ACC112 (cell line): ENCODE measurements at regions not wholly inside any gene's neighbourhood (a gene's known extent, or its start where the extent isn't known, plus 50 kb on each side); places are given as distances from the start of the nearest gene placed in this dataset.

Experiments used
- H2AFZ ChIP-seq: fragments of 200-600 bp; sonication (generic); one replicate; pipeline ENCODE4 v1.6.0; 2017; ENCODE audit warnings: antibody characterized with exemption, low read length; ENCODE audit not compliant: unreplicated experiment
- H3K27ac ChIP-seq: fragments of 200-600 bp; sonication (generic); 2 replicates; pipeline ENCODE4 v1.5.1; 2014; ENCODE audit warnings: low read depth, mild to moderate bottlenecking, antibody characterized with exemption, low read length, moderate library complexity
- H3K27me3 ChIP-seq: fragments of 200-600 bp; sonication (generic); 2 replicates; pipeline ENCODE4 v1.6.1; 2014; ENCODE audit warnings: mild to moderate bottlenecking, antibody characterized with exemption, low read length, moderate library complexity, mixed read lengths; ENCODE audit not compliant: insufficient read depth
- H3K36me3 ChIP-seq: fragments of 200-600 bp; sonication (generic); 2 replicates; pipeline ENCODE4 v1.6.1; 2016; ENCODE audit warnings: mild to moderate bottlenecking, antibody characterized with exemption, low read length, moderate library complexity, mixed read lengths; ENCODE audit not compliant: insufficient read depth
- H3K4me1 ChIP-seq: fragments of 200-600 bp; sonication (generic); one replicate; pipeline ENCODE4 v1.6.1; 2016; ENCODE audit warnings: low read length, mixed read lengths; ENCODE audit not compliant: insufficient read depth, unreplicated experiment, control insufficient read depth
- H3K4me3 ChIP-seq: fragments of 200-600 bp; sonication (generic); 2 replicates; pipeline ENCODE4 v1.5.1; 2014; ENCODE audit warnings: mild to moderate bottlenecking, low read depth, low read length
- H3K79me2 ChIP-seq: fragments of 200-600 bp; sonication (generic); one replicate; pipeline ENCODE4 v1.6.0; 2016; ENCODE audit warnings: low read length; ENCODE audit not compliant: control insufficient read depth, unreplicated experiment, insufficient read depth

GRCh38 chr4:66921433-66921832 is 623.9 kb downstream of the CENPC start:
- H3K36me3 ChIP-seq = no peaks in the 10 kb centered on the region
- H3K27ac ChIP-seq = no peak overlapping the region
- no peaks in the 10 kb centered on the region for H3K4me1 ChIP-seq
- no peaks in the 10 kb centered on the region for H3K27me3 ChIP-seq
- no peak overlapping the region for H2AFZ ChIP-seq
- H3K79me2 ChIP-seq = no peaks in the 10 kb centered on the region
- H3K4me3 ChIP-seq = no peak overlapping the region

GRCh38 chr4:66920514-66920913 is 624.8 kb downstream of the CENPC start:
- no peaks in the 10 kb centered on the region for H3K4me1 ChIP-seq
- no peak overlapping the region for H3K4me3 ChIP-seq
- H3K27me3 ChIP-seq = no peaks in the 10 kb centered on the region
- H3K27ac ChIP-seq = no peak overlapping the region
- H2AFZ ChIP-seq = no peak overlapping the region
- no peaks in the 10 kb centered on the region for H3K36me3 ChIP-seq
- H3K79me2 ChIP-seq = no peaks in the 10 kb centered on the region

- Histone ChIP-seq H3K79me2 (no peaks in the 10 kb centered on the region), H3K27me3 (no peaks in the 10 kb centered on the region), H3K4me1 (peaks cover 3% of the 10 kb centered on the region), H3K27ac (no peak overlapping the region), H3K4me3 (no peak overlapping the region), H3K36me3 (no peaks in the 10 kb centered on the region), H2AFZ (no peak overlapping the region)
Measured at GRCh38 chr4:66911880-66912279, 633.4 kb downstream of the CENPC start.

- H3K4me1 ChIP-seq = no peaks in the 10 kb centered on the region
- H3K36me3 ChIP-seq = no peaks in the 10 kb centered on the region
- no peak overlapping the region for H3K4me3 ChIP-seq
- no peak overlapping the region for H2AFZ ChIP-seq
- no peak overlapping the region for H3K27ac ChIP-seq
- no peaks in the 10 kb centered on the region for H3K79me2 ChIP-seq
- no peaks in the 10 kb centered on the region for H3K27me3 ChIP-seq
Measured at GRCh38 chr4:66906314-66906713, 639.0 kb downstream of the CENPC start.

GRCh38 chr4:66899422-66900065 is 645.8 kb downstream of the CENPC start:
- Histone ChIP-seq H3K27me3 (no peaks in the 10 kb centered on the region), H3K4me1 (no peaks in the 10 kb centered on the region), H3K79me2 (no peaks in the 10 kb centered on the region), H3K36me3 (no peaks in the 10 kb centered on the region), H3K27ac (no peak overlapping the region), H2AFZ (no peak overlapping the region), H3K4me3 (no peak overlapping the region)

- no peaks in the 10 kb centered on the region for H3K36me3 ChIP-seq
- H3K79me2 ChIP-seq = no peaks in the 10 kb centered on the region
- no peak overlapping the region for H3K4me3 ChIP-seq
- no peaks in the 10 kb centered on the region for H3K27me3 ChIP-seq
- H3K27ac ChIP-seq = no peak overlapping the region
- H2AFZ ChIP-seq = no peak overlapping the region
- no peaks in the 10 kb centered on the region for H3K4me1 ChIP-seq
Measured at GRCh38 chr4:66893807-66894206, 651.5 kb downstream of the CENPC start.

GRCh38 chr4:66887061-66887460 is 658.2 kb downstream of the CENPC start:
- Histone ChIP-seq H3K4me1 (no peaks in the 10 kb centered on the region), H3K79me2 (no peaks in the 10 kb centered on the region), H3K27me3 (no peaks in the 10 kb centered on the region), H2AFZ (no peak overlapping the region), H3K27ac (no peak overlapping the region), H3K36me3 (no peaks in the 10 kb centered on the region), H3K4me3 (no peak overlapping the region)

GRCh38 chr4:66885501-66886165 is 659.7 kb downstream of the CENPC start:
- Histone ChIP-seq H3K4me1 (no peaks in the 10 kb centered on the region), H3K27ac (no peak overlapping the region), H3K79me2 (no peaks in the 10 kb centered on the region), H3K4me3 (no peak overlapping the region), H3K27me3 (no peaks in the 10 kb centered on the region), H2AFZ (no peak overlapping the region), H3K36me3 (no peaks in the 10 kb centered on the region)

- Histone ChIP-seq H3K36me3 (no peaks in the 10 kb centered on the region), H3K4me1 (no peaks in the 10 kb centered on the region), H3K27ac (no peak overlapping the region), H3K27me3 (no peaks in the 10 kb centered on the region), H2AFZ (no peak overlapping the region), H3K4me3 (no peak overlapping the region), H3K79me2 (no peaks in the 10 kb centered on the region)
Measured at GRCh38 chr4:66876946-66877345, 668.4 kb downstream of the CENPC start.

- Histone ChIP-seq H3K27ac (no peak overlapping the region), H3K4me1 (no peaks in the 10 kb centered on the region), H2AFZ (no peak overlapping the region), H3K4me3 (no peak overlapping the region), H3K27me3 (no peaks in the 10 kb centered on the region), H3K79me2 (no peaks in the 10 kb centered on the region), H3K36me3 (no peaks in the 10 kb centered on the region)
Measured at GRCh38 chr4:66872661-66873060, 672.6 kb downstream of the CENPC start.

GRCh38 chr4:66863481-66863880 is 681.8 kb downstream of the CENPC start:
- Histone ChIP-seq H2AFZ (no peak overlapping the region), H3K27me3 (peaks cover 5% of the 10 kb centered on the region; the same call in 1 of the 2 replicates), H3K4me1 (no peaks in the 10 kb centered on the region), H3K36me3 (no peaks in the 10 kb centered on the region), H3K79me2 (no peaks in the 10 kb centered on the region), H3K4me3 (no peak overlapping the region), H3K27ac (no peak overlapping the region)
